GM12873 (cell line): ENCODE measurements at regions not wholly inside any gene's neighbourhood (a gene's known extent, or its start where the extent isn't known, plus 50 kb on each side); places are given as distances from the start of the nearest gene placed in this dataset.

Experiments used
- CTCF ChIP-seq: IDR thresholded peaks from 2 replicates; pipeline ENCODE4 v1.5.1; 2012; ENCODE audit warnings: low read depth, mild to moderate bottlenecking, moderate library complexity, low read length, control low read depth; ENCODE audit not compliant: insufficient read depth; ENCODE audit errors: missing control alignments

- no peak for TF ChIP-seq CTCF
Observed at GRCh38 chrX:129238011-129238410, 285.3 kb downstream of the SMARCA1 start.

- TF ChIP-seq CTCF, result no peak
Observed at GRCh38 chrX:129235903-129236302, 287.4 kb downstream of the SMARCA1 start.

- no peak for TF ChIP-seq CTCF
Observed at GRCh38 chrX:129233786-129234185, 289.5 kb downstream of the SMARCA1 start.

GRCh38 chrX:129230850-129231512, 292.3 kb downstream of the SMARCA1 start:
- no peak for TF ChIP-seq CTCF

- no peak for TF ChIP-seq CTCF
Observed at GRCh38 chrX:129230168-129230567, 293.1 kb downstream of the SMARCA1 start.

GRCh38 chrX:129227366-129227765, 295.9 kb downstream of the SMARCA1 start:
- TF ChIP-seq CTCF, result no peak

GRCh38 chrX:129193357-129193756, 329.9 kb downstream of the SMARCA1 start:
- no peak for TF ChIP-seq CTCF

GRCh38 chrX:129188231-129188630, 335.1 kb downstream of the SMARCA1 start:
- TF ChIP-seq CTCF, result no peak
